HUES6 (cell line): ENCODE measurements at regions not wholly inside any gene's neighbourhood (a gene's known extent, or its start where the extent isn't known, plus 50 kb on each side); places are given as distances from the start of the nearest gene placed in this dataset.

Experiments used
- H3K27ac ChIP-seq: 2 replicates; pipeline ENCODE4 v1.7.0; 2013; ENCODE audit warnings: low read depth, mild to moderate bottlenecking, low read length, inconsistent platforms
- H3K27me3 ChIP-seq: 2 replicates; pipeline ENCODE4 v1.6.1; 2013; ENCODE audit warnings: low read length; ENCODE audit not compliant: control insufficient read depth, insufficient read depth
- H3K36me3 ChIP-seq: 2 replicates; pipeline ENCODE4 v1.6.1; 2013; ENCODE audit warnings: low read length; ENCODE audit not compliant: control insufficient read depth, insufficient read depth
- H3K4me1 ChIP-seq: 2 replicates; pipeline ENCODE4 v1.6.1; 2013; ENCODE audit warnings: low read length; ENCODE audit not compliant: control insufficient read depth, insufficient read depth
- H3K4me3 ChIP-seq: 2 replicates; pipeline ENCODE4 v1.5.1; 2013; ENCODE audit warnings: low read depth, low read length
- H3K9ac ChIP-seq: one replicate; pipeline ENCODE4 v1.6.1; 2013; ENCODE audit warnings: mild to moderate bottlenecking, low read length
- H3K9me3 ChIP-seq: 2 replicates; pipeline ENCODE4 v1.6.1; 2013; ENCODE audit warnings: low read depth, low read length; ENCODE audit not compliant: control insufficient read depth, insufficient read depth

DNA sequence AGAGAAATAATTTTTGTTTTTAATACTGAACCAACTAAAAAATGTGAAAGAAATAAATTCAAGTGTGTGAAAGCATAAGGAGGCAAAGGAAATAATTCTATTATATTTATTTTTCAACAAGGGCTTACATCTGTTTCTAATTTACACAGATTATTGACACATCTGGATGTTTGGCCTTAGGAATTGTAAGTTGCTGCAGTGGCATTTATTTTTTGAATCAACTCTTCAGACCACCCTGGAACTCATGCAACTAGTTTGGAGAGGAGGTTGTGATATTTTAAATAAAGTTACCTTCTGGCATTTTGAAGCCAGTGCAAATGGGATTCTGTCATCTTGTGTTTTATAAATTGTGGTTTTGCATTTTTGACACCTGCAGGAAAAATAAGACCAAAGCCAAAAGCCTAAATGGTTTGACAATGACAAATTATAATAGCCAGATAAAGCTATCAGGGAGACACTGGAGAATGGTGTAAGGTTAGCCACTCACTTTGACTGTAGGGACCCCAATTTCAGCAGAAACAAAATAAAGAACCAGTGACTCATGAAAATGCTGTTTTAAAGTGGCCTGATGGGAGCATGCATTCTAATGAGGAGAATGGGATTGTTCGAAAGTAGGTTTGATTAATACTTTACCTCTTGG is 192.9 kb downstream of the KLF5 start:
- no peak overlapping the region for H3K4me3 ChIP-seq
- no peaks in the 10 kb centered on the region for H3K36me3 ChIP-seq
- no peaks in the 10 kb centered on the region for H3K9me3 ChIP-seq
- H3K9ac ChIP-seq = no peak overlapping the region
- no peaks in the 10 kb centered on the region for H3K27me3 ChIP-seq
- peaks cover 8% of the 10 kb centered on the region for H3K4me1 ChIP-seq
- H3K27ac ChIP-seq = no peak overlapping the region

GRCh38 chr13:73250061-73250460 is 191.3 kb downstream of the KLF5 start:
- Histone ChIP-seq H3K9me3 (no peaks in the 10 kb centered on the region), H3K9ac (no peak overlapping the region), H3K4me1 (peaks cover 8% of the 10 kb centered on the region), H3K36me3 (no peaks in the 10 kb centered on the region), H3K27me3 (no peaks in the 10 kb centered on the region), H3K27ac (no peak overlapping the region), H3K4me3 (no peak overlapping the region)

DNA sequence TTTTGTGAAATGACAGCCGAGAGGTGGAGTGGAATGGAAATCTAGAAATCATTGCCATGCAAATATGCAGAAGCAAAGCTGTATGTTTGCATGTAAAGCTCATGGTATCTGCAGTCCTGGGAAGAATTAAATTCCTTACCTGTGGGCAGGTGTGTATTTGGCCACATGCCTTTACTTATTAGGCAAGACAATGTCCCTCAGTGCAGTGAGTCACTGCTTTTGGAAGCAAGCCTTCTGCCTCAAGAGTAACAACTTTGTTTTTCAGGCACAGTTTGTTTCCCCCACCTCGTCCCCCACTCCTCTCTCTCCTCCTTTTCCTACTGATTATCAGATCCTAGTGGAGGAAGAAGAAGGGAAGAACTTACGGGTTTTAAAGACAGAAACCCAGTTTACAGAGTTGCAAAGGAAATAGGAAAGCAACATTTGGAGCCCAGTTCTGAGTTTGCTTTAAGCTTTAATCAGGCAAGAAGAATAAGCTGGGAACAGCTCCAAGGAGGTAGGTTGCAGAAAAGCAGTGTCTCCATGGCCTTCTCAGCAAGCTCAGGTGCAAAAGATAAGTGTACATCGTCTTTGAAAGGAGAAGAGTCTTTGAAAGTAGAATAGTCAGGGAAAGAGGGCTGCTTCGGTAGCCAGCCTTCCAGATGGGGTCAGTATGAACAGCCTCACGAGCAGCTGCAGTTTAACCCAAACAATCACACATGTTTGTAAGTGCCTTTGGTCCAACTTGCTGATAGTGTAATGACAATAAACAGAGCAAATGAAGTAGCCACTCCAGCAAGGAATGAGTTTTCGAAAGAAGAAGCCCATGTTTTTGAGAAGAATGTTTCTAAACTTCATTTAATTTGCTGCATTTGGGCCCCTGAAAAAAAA is 190.1 kb downstream of the KLF5 start:
- Histone ChIP-seq H3K27ac (no peak overlapping the region), H3K9ac (peak overlapping the region; percentile 10), H3K4me3 (no peak overlapping the region), H3K27me3 (no peaks in the 10 kb centered on the region), H3K36me3 (no peaks in the 10 kb centered on the region), H3K4me1 (peaks cover 8% of the 10 kb centered on the region), H3K9me3 (no peaks in the 10 kb centered on the region)

- Histone ChIP-seq H3K27ac (no peak overlapping the region), H3K9ac (no peak overlapping the region), H3K4me3 (no peak overlapping the region), H3K27me3 (no peaks in the 10 kb centered on the region), H3K4me1 (peaks cover 8% of the 10 kb centered on the region), H3K36me3 (no peaks in the 10 kb centered on the region), H3K9me3 (no peaks in the 10 kb centered on the region)
Measured at GRCh38 chr13:73248154-73248553, 189.3 kb downstream of the KLF5 start.

DNA sequence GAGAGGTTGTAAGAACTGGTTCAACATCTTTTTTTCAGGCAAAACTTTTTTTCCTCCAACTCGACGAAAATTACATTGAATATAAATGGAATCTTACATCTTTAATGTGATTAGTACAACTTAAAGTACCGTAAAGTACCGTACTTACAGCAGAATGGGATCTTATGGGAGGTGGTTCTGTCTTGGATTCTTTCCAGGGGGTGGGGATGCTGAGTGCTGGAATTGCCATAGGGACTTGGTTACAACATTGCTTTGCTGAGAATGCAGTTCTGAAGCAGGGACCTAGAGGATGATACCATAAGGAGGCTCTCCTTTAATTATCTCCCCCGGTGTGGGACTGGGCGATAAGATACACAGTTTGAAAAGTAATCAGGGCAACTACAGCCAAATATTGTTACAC is 186.4 kb downstream of the KLF5 start:
- no peaks in the 10 kb centered on the region for H3K27me3 ChIP-seq
- H3K4me1 ChIP-seq = peaks cover 8% of the 10 kb centered on the region
- H3K9me3 ChIP-seq = no peaks in the 10 kb centered on the region
- H3K4me3 ChIP-seq = no peak overlapping the region
- no peak overlapping the region for H3K27ac ChIP-seq
- no peak overlapping the region for H3K9ac ChIP-seq
- H3K36me3 ChIP-seq = no peaks in the 10 kb centered on the region

DNA sequence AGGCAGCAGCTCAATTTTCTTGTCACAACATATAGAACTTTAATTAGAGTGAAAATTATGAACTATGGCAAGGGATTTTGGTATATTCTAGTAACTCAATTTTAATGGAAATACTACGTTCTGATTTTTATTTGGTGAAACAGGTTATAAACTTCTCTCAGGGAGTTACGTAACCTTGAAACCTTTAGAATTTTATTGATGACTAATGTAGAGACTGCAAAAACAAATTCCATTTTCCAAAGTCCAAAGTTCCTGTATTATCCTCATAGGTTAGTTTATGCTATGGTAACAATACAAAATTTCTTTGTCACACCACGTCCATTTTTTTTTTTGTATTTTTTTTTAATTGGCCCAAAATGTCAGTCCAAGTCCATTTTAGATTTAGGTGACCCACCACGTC is 185.7 kb downstream of the KLF5 start:
- H3K9ac ChIP-seq = no peak overlapping the region

GRCh38 chr13:73242515-73243015 is 183.8 kb downstream of the KLF5 start:
- no peaks in the 10 kb centered on the region for H3K4me1 ChIP-seq
- no peaks in the 10 kb centered on the region for H3K36me3 ChIP-seq
- H3K27me3 ChIP-seq = no peaks in the 10 kb centered on the region
- no peaks in the 10 kb centered on the region for H3K9me3 ChIP-seq
- H3K9ac ChIP-seq = no peak overlapping the region
- no peak overlapping the region for H3K4me3 ChIP-seq
- H3K27ac ChIP-seq = no peak overlapping the region

More for the DNA sequence above, 185.7 kb downstream of the KLF5 start:
- Histone ChIP-seq H3K4me3 (no peak overlapping the region), H3K36me3 (no peaks in the 10 kb centered on the region), H3K4me1 (peaks cover 8% of the 10 kb centered on the region), H3K9me3 (no peaks in the 10 kb centered on the region), H3K27me3 (no peaks in the 10 kb centered on the region), H3K27ac (no peak overlapping the region)

DNA sequence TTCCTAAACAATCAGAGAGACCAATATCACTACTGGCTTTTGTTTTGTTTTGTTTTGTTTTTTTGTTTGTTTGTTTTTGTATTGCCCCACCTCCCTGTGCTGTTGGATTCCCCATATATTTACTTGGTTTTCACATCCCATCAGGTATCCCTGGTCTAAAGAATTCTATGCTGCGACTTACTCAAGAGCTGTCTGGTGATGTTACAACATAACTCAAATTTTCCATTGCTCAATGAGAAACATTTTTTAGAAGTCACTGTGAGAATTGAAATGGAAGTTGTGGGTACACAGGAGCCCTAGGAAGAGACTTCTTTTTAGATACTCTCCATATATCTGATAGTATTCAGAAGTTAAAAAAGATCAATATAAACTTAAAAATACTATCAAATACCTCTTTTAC is 181.4 kb downstream of the KLF5 start:
- Histone ChIP-seq H3K36me3 (no peaks in the 10 kb centered on the region), H3K4me3 (no peak overlapping the region), H3K27ac (no peak overlapping the region), H3K9me3 (no peaks in the 10 kb centered on the region), H3K27me3 (no peaks in the 10 kb centered on the region), H3K4me1 (no peaks in the 10 kb centered on the region), H3K9ac (no peak overlapping the region)

GRCh38 chr13:73235385-73235784 is 176.6 kb downstream of the KLF5 start:
- Histone ChIP-seq H3K9ac (no peak overlapping the region), H3K4me1 (no peaks in the 10 kb centered on the region), H3K27ac (no peak overlapping the region), H3K36me3 (no peaks in the 10 kb centered on the region), H3K4me3 (no peak overlapping the region), H3K9me3 (no peaks in the 10 kb centered on the region), H3K27me3 (no peaks in the 10 kb centered on the region)

DNA sequence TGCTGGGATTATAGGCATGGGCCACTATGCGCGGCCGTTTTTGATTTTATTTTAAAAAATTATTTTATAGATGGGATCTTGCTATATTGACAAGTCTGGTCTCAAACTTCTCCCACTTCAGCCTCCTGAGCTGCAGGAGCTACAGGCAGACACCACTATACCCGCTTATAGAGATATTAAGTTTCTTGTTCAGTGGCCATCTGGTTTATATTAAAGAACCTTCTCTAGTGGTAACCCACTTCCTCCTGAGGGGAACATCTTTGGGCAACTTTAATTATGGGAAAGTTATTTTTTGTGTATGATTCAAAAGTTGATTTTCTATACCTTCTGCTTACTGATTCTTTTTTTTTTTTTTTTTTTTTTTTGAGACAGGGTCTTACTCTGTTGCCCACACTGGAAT is 172.7 kb downstream of the KLF5 start:
- Histone ChIP-seq H3K9ac (no peak overlapping the region), H3K4me1 (no peaks in the 10 kb centered on the region), H3K4me3 (no peak overlapping the region), H3K36me3 (no peaks in the 10 kb centered on the region), H3K27ac (no peak overlapping the region), H3K9me3 (no peaks in the 10 kb centered on the region), H3K27me3 (no peaks in the 10 kb centered on the region)

DNA sequence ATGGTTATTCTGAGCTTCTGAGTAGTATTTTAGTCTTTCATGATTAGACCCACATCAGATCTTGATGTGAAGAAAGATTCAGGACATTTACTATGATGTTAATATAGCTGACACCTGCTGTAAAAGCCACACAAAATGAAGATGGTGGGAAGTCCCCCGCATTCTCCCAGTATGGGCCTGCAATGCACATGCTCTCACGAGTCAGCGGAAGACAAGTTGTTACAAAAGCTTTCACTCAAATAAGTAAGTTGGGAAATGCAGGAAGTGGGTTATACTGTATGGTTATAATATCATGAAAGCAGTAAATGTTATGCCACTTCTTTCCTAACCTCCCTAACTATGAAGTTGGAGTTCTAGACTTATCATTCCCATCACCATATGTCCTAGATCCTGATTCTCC is 171.9 kb downstream of the KLF5 start:
- no peaks in the 10 kb centered on the region for H3K9me3 ChIP-seq
- no peaks in the 10 kb centered on the region for H3K27me3 ChIP-seq
- no peak overlapping the region for H3K9ac ChIP-seq
- no peak overlapping the region for H3K27ac ChIP-seq
- H3K36me3 ChIP-seq = no peaks in the 10 kb centered on the region
- H3K4me1 ChIP-seq = no peaks in the 10 kb centered on the region
- no peak overlapping the region for H3K4me3 ChIP-seq
